Left ventricle myocardium inferior (tissue), 1 donor: ENCODE measurements at regions not wholly inside any gene's neighbourhood (a gene's known extent, or its start where the extent isn't known, plus 50 kb on each side); places are given as distances from the start of the nearest gene placed in this dataset.
"Not testable (repeated sequence)": the region's sequence is repeated elsewhere in the genome, so short reads cannot be mapped to it uniquely, and the experiment has no call there.

Experiments
- DNase-seq: peaks from one replicate; pipeline ENCODE4 v3.0.0-alpha.2; 2020
- H3K27ac ChIP-seq: fragments of 200-600 bp; replicated peaks from 2 replicates; pipeline ENCODE4 v1.8.0; 2021
- H3K27me3 ChIP-seq: fragments of 200-600 bp; 2 replicates; pipeline ENCODE4 v1.8.0; 2021; ENCODE audit warnings: low read depth
- H3K36me3 ChIP-seq: fragments of 200-600 bp; 2 replicates; pipeline ENCODE4 v1.8.0; 2021
- H3K4me1 ChIP-seq: fragments of 200-600 bp; 2 replicates; pipeline ENCODE4 v1.8.0; 2021
- H3K4me3 ChIP-seq: fragments of 200-600 bp; 2 replicates; pipeline ENCODE4 v1.8.0; 2021; ENCODE audit warnings: mild to moderate bottlenecking, moderate library complexity
- H3K9me3 ChIP-seq: fragments of 200-600 bp; replicated peaks from 2 replicates; pipeline ENCODE4 v1.8.0; 2021
- CTCF ChIP-seq: fragments of 200-600 bp; IDR thresholded peaks from 2 replicates; pipeline ENCODE4 v1.8.0; 2021; ENCODE audit warnings: antibody characterized with exemption, mild to moderate bottlenecking, borderline replicate concordance
- intact Hi-C: fragments of 100-400 bp; cut with micrococcal nuclease; formaldehyde crosslinking; loops from one replicate; pipeline ENCODE4 v1.11.0; 2022
- donor health status: DM: no; HTN: yes; CAD: no; lungs with severe emphysema.

DNA sequence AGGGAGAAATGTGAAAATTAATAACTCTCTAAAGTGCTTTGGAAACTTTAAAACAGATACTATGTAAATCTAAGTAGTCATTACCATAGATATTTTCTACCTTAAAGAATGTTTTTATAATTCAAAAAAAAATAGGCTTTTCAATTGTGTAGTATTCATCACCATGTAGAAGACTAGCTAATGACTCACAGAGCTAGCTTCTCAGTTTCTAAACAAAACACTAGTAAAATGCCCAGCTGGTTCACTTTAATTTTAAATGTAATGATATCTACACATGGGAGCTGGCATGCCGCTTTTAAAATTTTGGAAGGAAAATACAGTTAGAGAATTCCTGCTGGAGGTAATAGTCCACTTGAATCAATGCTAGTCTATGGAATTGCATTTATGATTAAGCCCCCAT, 509.8 kb downstream of the CSNK1G3 start:
- Histone ChIP-seq H3K27me3 (no peaks in the 10 kb centered on the region), H3K27ac (no peak overlapping the region), H3K4me1 (no peaks in the 10 kb centered on the region), H3K9me3 (peaks cover 30% of the 10 kb centered on the region), H3K4me3 (no peak overlapping the region), H3K36me3 (no peaks in the 10 kb centered on the region)
- DNase-seq: no peak
- no peak for TF ChIP-seq CTCF
- intact Hi-C loops: no loop called here

GRCh38 chr5:124021066-124021641, 509.2 kb downstream of the CSNK1G3 start:
- H3K27ac ChIP-seq: no peak overlapping the region
- DNase-seq: no peak
- peaks cover 30% of the 10 kb centered on the region for H3K9me3 ChIP-seq
- no peak for TF ChIP-seq CTCF
- no peaks in the 10 kb centered on the region for H3K36me3 ChIP-seq
- H3K27me3 ChIP-seq: no peaks in the 10 kb centered on the region
- H3K4me1 ChIP-seq: no peaks in the 10 kb centered on the region
- no peak overlapping the region for H3K4me3 ChIP-seq
- intact Hi-C loops: no loop called here

GRCh38 chr5:124017321-124017720, 505.3 kb downstream of the CSNK1G3 start:
- H3K4me1 ChIP-seq, H3K27me3 ChIP-seq, intact Hi-C loops, H3K4me3 ChIP-seq, H3K36me3 ChIP-seq, H3K27ac ChIP-seq, DNase-seq: not testable (repeated sequence)
- H3K9me3 ChIP-seq: peaks cover 30% of the 10 kb centered on the region

DNA sequence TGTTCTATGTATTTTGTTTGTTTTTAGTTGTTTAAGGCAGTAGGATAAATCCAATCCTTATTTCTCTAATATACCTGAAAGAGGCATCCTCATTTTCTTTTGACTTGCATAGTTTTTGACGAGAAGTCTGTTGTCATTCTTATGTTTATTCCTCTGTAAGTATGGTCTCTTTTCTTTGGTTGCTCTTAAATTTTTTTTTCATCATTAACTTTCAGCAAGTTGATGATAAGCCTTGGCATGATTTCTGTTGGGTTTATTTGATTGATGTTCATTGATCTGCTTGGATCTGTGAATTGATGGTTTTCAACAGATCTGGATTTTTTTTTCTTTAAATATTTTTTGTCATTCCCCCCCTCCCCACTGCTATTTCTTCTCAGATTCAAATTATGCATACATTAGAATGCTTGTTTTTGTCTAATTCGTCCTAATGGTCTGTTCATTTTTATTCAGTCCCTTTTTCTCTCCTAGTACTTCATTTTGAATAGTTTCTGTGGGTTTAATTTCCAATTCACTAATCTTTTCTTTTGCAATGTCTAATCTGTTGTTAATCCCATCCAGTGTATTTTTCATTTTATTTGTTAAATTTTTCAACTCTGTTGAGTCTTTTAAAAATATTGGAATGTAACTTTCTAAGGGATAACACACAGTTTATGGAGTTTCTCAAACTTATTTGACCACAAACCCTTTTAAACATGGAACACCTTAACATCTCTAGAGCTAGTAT, 495.9 kb downstream of the CSNK1G3 start:
- DNase-seq: no peak
- intact Hi-C loops: no loop called here

GRCh38 chr5:124001036-124001615, 489.1 kb downstream of the CSNK1G3 start:
- no peak for TF ChIP-seq CTCF
- Histone ChIP-seq H3K27me3 (no peaks in the 10 kb centered on the region), H3K36me3 (no peaks in the 10 kb centered on the region), H3K27ac (no peak overlapping the region), H3K9me3 (peaks cover 3% of the 10 kb centered on the region), H3K4me3 (no peak overlapping the region), H3K4me1 (peaks cover 8% of the 10 kb centered on the region)
- intact Hi-C loops: no loop called here
- DNase-seq: no peak

More for the DNA sequence above, 495.9 kb downstream of the CSNK1G3 start:
- Histone ChIP-seq H3K27me3 (no peaks in the 10 kb centered on the region), H3K27ac (no peak overlapping the region), H3K4me3 (no peak overlapping the region), H3K9me3 (peaks cover 37% of the 10 kb centered on the region), H3K36me3 (no peaks in the 10 kb centered on the region), H3K4me1 (no peaks in the 10 kb centered on the region)
- no peak for TF ChIP-seq CTCF

GRCh38 chr5:124000538-124000937, 488.6 kb downstream of the CSNK1G3 start:
- no peaks in the 10 kb centered on the region for H3K9me3 ChIP-seq
- H3K36me3 ChIP-seq: no peaks in the 10 kb centered on the region
- TF ChIP-seq CTCF: no peak
- peaks cover 8% of the 10 kb centered on the region for H3K4me1 ChIP-seq
- no peak overlapping the region for H3K4me3 ChIP-seq
- intact Hi-C loops: no loop called here
- DNase-seq: no peak
- no peaks in the 10 kb centered on the region for H3K27me3 ChIP-seq
- H3K27ac ChIP-seq: no peak overlapping the region
